Endothelial cell of umbilical vein (primary cell): ENCODE measurements at regions not wholly inside any gene's neighbourhood (a gene's known extent, or its start where the extent isn't known, plus 50 kb on each side); places are given as distances from the start of the nearest gene placed in this dataset.

Experiments
- BruUV-seq: library from RNA; stranded (reverse); fragments of 400-500 nt; replicated peaks from 2 replicates; lab custom pipeline; 2021; lab: Mats Ljungman, UMichigan
- CTCF ChIA-PET: fragments of 300-600, 350-600 bp; sonication (Branson Sonifier 250); formaldehyde crosslinking; loops from one replicate; lab custom pipeline; 2021; ENCODE audit warnings: antibody characterized with exemption, inconsistent platforms; lab: Charles Lee
- POLR2A ChIA-PET: fragments of 300-600, 350-600 bp; sonication (Branson Sonifier 250); formaldehyde crosslinking; loops from one replicate; lab custom pipeline; 2021; ENCODE audit warnings: antibody characterized with exemption, inconsistent platforms; lab: Charles Lee
- DNase-seq: peaks from one replicate; pipeline ENCODE4 v3.0.0-alpha.2; 2011; ENCODE audit warnings: low read depth, low spot score
- FAIRE-seq: peaks from 2 replicates; lab custom pipeline; 2011; peaks lifted over from hg19 to GRCh38; lab: Jason Lieb, UNC
- H2AFZ ChIP-seq: 2 replicates; pipeline ENCODE4 v1.6.0; 2012; ENCODE audit warnings: low read depth, low read length, control low read depth, inconsistent platforms
- H3K27ac ChIP-seq: 2 replicates; pipeline ENCODE4 v1.5.1; 2011; ENCODE audit warnings: low read depth, mild to moderate bottlenecking, control low read depth, low read length, moderate library complexity; ENCODE audit not compliant: insufficient read depth
- H3K27me3 ChIP-seq, 2 experiments: 2 replicates each; pipeline versions ENCODE4 v1.6.0 to v1.6.1; 2011; ENCODE audit warnings: low read length in 2 of 2, mixed read lengths in 1 of 2; ENCODE audit not compliant: control insufficient read depth in 2 of 2, insufficient read depth in 2 of 2
- H3K36me3 ChIP-seq, 2 experiments: 2 replicates in 1 of 2; 3 replicates in 1 of 2; pipeline ENCODE4 v1.5.1; 2011; ENCODE audit warnings: low read length in 2 of 2, mild to moderate bottlenecking in 1 of 2, moderate library complexity in 1 of 2; ENCODE audit not compliant: control insufficient read depth in 2 of 2, insufficient read depth in 2 of 2; ENCODE audit errors: extremely low read depth in 1 of 2
- H3K4me1 ChIP-seq: 3 replicates; pipeline ENCODE4 v1.5.1; 2011; ENCODE audit warnings: mild to moderate bottlenecking, low read length; ENCODE audit not compliant: control insufficient read depth, insufficient read depth; ENCODE audit errors: extremely low read depth
- H3K4me2 ChIP-seq: 2 replicates; pipeline ENCODE4 v1.6.1; 2011; ENCODE audit warnings: low read length, control low read depth, mixed read lengths; ENCODE audit not compliant: insufficient read depth
- H3K4me3 ChIP-seq, 3 experiments: fragments of 200-600 bp in 1 of 3; sonication (generic), shearing (Covaris generic) in 1 of 3; replicated peaks in 1 of 3; 2 replicates each; pipeline ENCODE4 v1.5.1; 2011 to 2016; ENCODE audit warnings: control low read depth in 3 of 3, low read length in 3 of 3, mild to moderate bottlenecking in 2 of 3, inconsistent platforms in 1 of 3, low read depth in 1 of 3, moderate library complexity in 1 of 3; ENCODE audit not compliant: insufficient read depth in 1 of 3
- H3K79me2 ChIP-seq: 2 replicates; pipeline ENCODE4 v1.6.0; 2012; ENCODE audit warnings: low read length, inconsistent platforms; ENCODE audit not compliant: control insufficient read depth, insufficient read depth
- H3K9ac ChIP-seq: replicated peaks from 2 replicates; pipeline ENCODE3; 2011; ENCODE audit warnings: low read length, control low read depth; ENCODE audit not compliant: insufficient read depth; ENCODE audit errors: extremely low read depth
- H3K9me1 ChIP-seq: replicated peaks from 3 replicates; pipeline ENCODE4 v1.6.0; 2011; ENCODE audit warnings: mild to moderate bottlenecking, low read length; ENCODE audit not compliant: control insufficient read depth, insufficient read depth; ENCODE audit errors: extremely low read depth
- H3K9me3 ChIP-seq: replicated peaks from 2 replicates; pipeline ENCODE4 v1.5.1; 2012; ENCODE audit warnings: low read length, inconsistent platforms; ENCODE audit not compliant: control insufficient read depth, insufficient read depth
- H4K20me1 ChIP-seq: replicated peaks from 2 replicates; pipeline ENCODE3; 2011; ENCODE audit warnings: mild to moderate bottlenecking, low read length; ENCODE audit not compliant: control insufficient read depth, insufficient read depth; ENCODE audit errors: extremely low read depth
- EZH2 ChIP-seq: IDR thresholded peaks from 2 replicates; pipeline ENCODE4 v1.6.1; 2012; ENCODE audit warnings: borderline replicate concordance, low read depth, mild to moderate bottlenecking, moderate library complexity, low read length, inconsistent platforms; ENCODE audit not compliant: severe bottlenecking
- FOS ChIP-seq: IDR thresholded peaks from 2 replicates; pipeline ENCODE4 v1.6.1; 2011; ENCODE audit warnings: mild to moderate bottlenecking, low read length, moderate library complexity, borderline replicate concordance; ENCODE audit not compliant: insufficient read depth
- GATA2 ChIP-seq: IDR thresholded peaks from 2 replicates; pipeline ENCODE4 v1.7.0; 2011; ENCODE audit warnings: low read depth, mild to moderate bottlenecking, moderate library complexity, mixed read lengths, low read length; ENCODE audit not compliant: insufficient read length, insufficient read depth
- JUN ChIP-seq: IDR thresholded peaks from 2 replicates; pipeline ENCODE4 v1.6.1; 2011; ENCODE audit warnings: borderline replicate concordance, low read depth; ENCODE audit not compliant: insufficient read length, insufficient read depth
- MYC ChIP-seq: IDR thresholded peaks from one replicate; pipeline ENCODE4 v1.6.1; 2011; ENCODE audit warnings: mild to moderate bottlenecking, low read depth, low read length
- POLR2A ChIP-seq: IDR thresholded peaks from 2 replicates; pipeline ENCODE4 v1.6.1; 2012; ENCODE audit warnings: low read depth, mild to moderate bottlenecking, control low read depth, low read length
- dilution Hi-C: fragments of 300-500 bp; cut with MboI; formaldehyde crosslinking; loops from one replicate; pipeline ENCODE4 v1.15.0; 2019; ENCODE audit warnings: low sequenced_read_pairs; ENCODE audit not compliant: extremely low pct_ligation_motif_present
- intact Hi-C: fragments of 100-400 bp; cut with micrococcal nuclease; formaldehyde crosslinking; loops from one replicate; pipeline ENCODE4 v1.10.0; 2022
- TF ChIP-seq, protein P1 (sequence below), 2 donors: IDR thresholded peaks; 1 replicate in 1 of 2; 2 replicates in 1 of 2; pipeline ENCODE4 v1.5.1; 2011; ENCODE audit warnings: low read length in 2 of 2, mild to moderate bottlenecking in 2 of 2, moderate library complexity in 2 of 2, control low read depth in 1 of 2, inconsistent platforms in 1 of 2, low read depth in 1 of 2; ENCODE audit not compliant: insufficient read depth in 1 of 2; ENCODE audit errors: extremely low read depth in 1 of 2
- TF ChIP-seq, protein P2 (sequence below): IDR thresholded peaks from 2 replicates; pipeline ENCODE4 v1.6.1; 2011; ENCODE audit not compliant: insufficient read depth, insufficient read length

DNA sequence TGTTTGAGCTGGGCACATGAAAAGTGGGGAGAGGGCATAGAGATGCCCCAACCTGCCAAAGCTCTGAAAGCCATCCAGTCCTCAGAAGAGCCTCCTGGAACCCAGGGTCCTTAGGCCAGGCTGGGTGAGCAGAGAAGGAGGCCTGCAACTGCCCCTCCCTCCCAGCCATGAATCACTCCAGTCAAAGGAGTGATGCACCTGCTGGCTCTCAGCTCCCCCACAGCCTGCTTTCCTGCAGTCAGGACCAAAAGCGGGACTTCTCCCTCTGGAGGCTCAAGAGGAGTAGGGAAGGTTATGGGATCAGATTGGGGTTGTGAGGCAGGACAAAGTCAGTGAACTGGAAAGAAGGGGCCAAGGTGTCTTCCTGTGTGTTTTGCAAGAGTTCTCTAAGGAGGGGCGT is 145.6 kb downstream of the TMEM132E start:
- no TSS peak for BruUV-seq
- no peaks in the 10 kb centered on the region for H3K27me3 ChIP-seq
- H3K4me1 ChIP-seq, result no peaks in the 10 kb centered on the region
- DNase-seq, result no peak
- no peak overlapping the region for H3K4me2 ChIP-seq
- TF ChIP-seq GATA2 (no peak), MYC (no peak), EZH2 (no peak), FOS (no peak)
- TF ChIP-seq, protein P1, sequence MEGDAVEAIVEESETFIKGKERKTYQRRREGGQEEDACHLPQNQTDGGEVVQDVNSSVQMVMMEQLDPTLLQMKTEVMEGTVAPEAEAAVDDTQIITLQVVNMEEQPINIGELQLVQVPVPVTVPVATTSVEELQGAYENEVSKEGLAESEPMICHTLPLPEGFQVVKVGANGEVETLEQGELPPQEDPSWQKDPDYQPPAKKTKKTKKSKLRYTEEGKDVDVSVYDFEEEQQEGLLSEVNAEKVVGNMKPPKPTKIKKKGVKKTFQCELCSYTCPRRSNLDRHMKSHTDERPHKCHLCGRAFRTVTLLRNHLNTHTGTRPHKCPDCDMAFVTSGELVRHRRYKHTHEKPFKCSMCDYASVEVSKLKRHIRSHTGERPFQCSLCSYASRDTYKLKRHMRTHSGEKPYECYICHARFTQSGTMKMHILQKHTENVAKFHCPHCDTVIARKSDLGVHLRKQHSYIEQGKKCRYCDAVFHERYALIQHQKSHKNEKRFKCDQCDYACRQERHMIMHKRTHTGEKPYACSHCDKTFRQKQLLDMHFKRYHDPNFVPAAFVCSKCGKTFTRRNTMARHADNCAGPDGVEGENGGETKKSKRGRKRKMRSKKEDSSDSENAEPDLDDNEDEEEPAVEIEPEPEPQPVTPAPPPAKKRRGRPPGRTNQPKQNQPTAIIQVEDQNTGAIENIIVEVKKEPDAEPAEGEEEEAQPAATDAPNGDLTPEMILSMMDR (IDR thresholded peaks at IDR 0.05; ENCODE audit: extremely low read depth in 1 of 2, insufficient read depth in 1 of 2, low read depth in 1 of 2, low read length in 2 of 2), result no peak
- TF ChIP-seq, protein P2, sequence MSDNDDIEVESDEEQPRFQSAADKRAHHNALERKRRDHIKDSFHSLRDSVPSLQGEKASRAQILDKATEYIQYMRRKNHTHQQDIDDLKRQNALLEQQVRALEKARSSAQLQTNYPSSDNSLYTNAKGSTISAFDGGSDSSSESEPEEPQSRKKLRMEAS, result no peak
- no peak overlapping the region for H3K4me3 ChIP-seq
- H2AFZ ChIP-seq, result no peak overlapping the region
- dilution Hi-C loops, result no loop called here
- H3K9ac ChIP-seq, result no peak overlapping the region
- POLR2A ChIA-PET, result no interaction called here
- H4K20me1 ChIP-seq, result no peaks in the 10 kb centered on the region
- H3K9me3 ChIP-seq, result no peaks in the 10 kb centered on the region
- no peaks in the 10 kb centered on the region for H3K79me2 ChIP-seq
- H3K9me1 ChIP-seq, result no peaks in the 10 kb centered on the region
- no peaks in the 10 kb centered on the region for H3K36me3 ChIP-seq
- FAIRE-seq, result no peak
- CTCF ChIA-PET, result no interaction called here
- no peak overlapping the region for H3K27ac ChIP-seq
- intact Hi-C loops, result no loop called here

DNA sequence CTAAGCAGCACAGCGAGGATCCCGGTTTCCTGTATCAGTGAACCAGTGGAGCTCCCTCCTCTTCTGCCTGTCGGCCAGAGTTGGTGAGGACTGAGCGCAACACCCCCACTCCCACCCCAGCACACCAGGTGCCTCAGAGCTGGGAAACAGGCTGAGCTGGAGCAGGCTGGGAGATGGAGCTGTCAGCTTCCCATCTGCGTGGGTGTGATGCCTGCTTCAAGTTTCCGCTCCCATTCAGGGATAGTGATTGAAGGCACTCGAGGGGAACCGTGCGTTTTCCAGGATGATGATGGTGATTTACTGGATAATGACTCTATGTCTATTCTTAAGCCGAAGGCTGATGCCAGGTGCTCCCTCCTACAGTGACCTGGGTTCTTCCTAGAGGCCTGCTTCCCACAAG is 144.5 kb downstream of the TMEM132E start:
- CTCF ChIA-PET, result no interaction called here
- DNase-seq, result no peak
- no TSS peak for BruUV-seq

More for the DNA sequence above, 144.5 kb downstream of the TMEM132E start:
- Histone ChIP-seq H3K27ac (no peak overlapping the region), H3K4me1 (no peaks in the 10 kb centered on the region), H4K20me1 (no peaks in the 10 kb centered on the region), H3K4me3 (no peak overlapping the region), H3K9ac (no peak overlapping the region), H3K79me2 (no peaks in the 10 kb centered on the region), H3K36me3 (no peaks in the 10 kb centered on the region), H2AFZ (no peak overlapping the region), H3K27me3 (no peaks in the 10 kb centered on the region), H3K9me3 (no peaks in the 10 kb centered on the region), H3K4me2 (no peak overlapping the region), H3K9me1 (no peaks in the 10 kb centered on the region)
- TF ChIP-seq POLR2A (no peak), JUN (no peak), FOS (no peak)
- FAIRE-seq, result no peak
- POLR2A ChIA-PET, result no interaction called here
- intact Hi-C loops, result no loop called here
- dilution Hi-C loops, result no loop called here
